ENCODE measurements at regions not wholly inside any gene's neighbourhood (a gene's known extent, or its start where the extent isn't known, plus 50 kb on each side); places are given as distances from the start of the nearest gene placed in this dataset.

- no peak for TF ChIP-seq SPI1 (IDR thresholded peaks at IDR 0.05; ENCODE audit: low read depth, low read length)
- TF ChIP-seq POLR2A (IDR thresholded peaks at IDR 0.05; ENCODE audit: low read depth, low read length) = no peak
- no peak for TF ChIP-seq TAF1 (IDR thresholded peaks at IDR 0.05; ENCODE audit: low read depth, low read length)
- no peak for TF ChIP-seq POU2F2 (IDR thresholded peaks at IDR 0.05; ENCODE audit: low read depth, low read length)
- FAIRE-seq = no peak
- no peak for DNase-seq (ENCODE audit: insufficient read length, low spot score)
Measured at GRCh38 chr7:35418716-35419390, 165.0 kb upstream of the TBX20 start.

DNA sequence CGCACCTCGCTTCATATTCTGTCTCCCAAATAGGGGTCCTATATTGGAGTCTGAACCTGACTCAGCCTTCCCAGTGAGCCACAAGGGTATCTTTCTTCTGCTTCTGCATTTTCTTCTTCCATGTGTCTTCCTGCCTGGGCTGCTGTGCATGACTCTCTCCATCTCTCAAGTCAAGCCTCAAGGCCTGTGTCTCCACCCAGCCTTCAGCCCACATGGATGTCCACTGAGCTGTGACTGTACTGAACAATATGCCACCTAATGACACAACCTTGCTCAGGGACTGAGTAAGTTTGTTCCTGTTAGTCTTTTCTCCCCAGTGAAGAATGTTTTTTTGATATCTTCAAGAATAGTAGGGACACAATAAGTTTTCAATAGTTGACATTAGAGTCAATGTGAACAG, 162.7 kb upstream of the TBX20 start:
- no peak for DNase-seq (ENCODE audit: insufficient read length, low spot score)
- FAIRE-seq = no peak
- no peak for TF ChIP-seq SPI1 (IDR thresholded peaks at IDR 0.05; ENCODE audit: low read depth, low read length)
- TF ChIP-seq PAX5 (IDR thresholded peaks at IDR 0.05; ENCODE audit: insufficient read depth, low read length, severe bottlenecking) = no peak
- TF ChIP-seq POU2F2 (IDR thresholded peaks at IDR 0.05; ENCODE audit: low read depth, low read length) = no peak
- TF ChIP-seq POLR2A (IDR thresholded peaks at IDR 0.05; ENCODE audit: low read depth, low read length) = no peak

DNA sequence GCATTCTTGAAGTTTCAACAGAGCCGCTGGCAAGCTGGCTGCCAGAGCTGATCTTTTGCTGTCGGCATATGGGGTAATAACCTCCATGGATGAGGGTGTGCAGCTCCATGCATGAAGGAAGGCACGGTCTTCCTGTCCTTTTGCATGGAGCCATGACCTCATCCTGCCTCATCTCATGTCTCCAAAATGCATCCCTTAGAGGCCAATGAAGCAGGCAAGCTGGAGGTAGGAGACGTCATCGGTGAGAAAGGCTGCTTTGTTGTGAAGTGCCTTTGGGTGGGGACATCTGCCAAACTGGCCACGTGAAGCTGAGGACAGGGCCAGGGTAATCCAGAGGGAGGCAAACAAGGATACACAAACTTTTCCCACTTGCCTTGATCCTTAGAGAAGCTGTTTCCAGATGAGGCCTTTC, 161.5 kb upstream of the TBX20 start:
- DNase-seq (ENCODE audit: insufficient read length, low spot score) = no peak
- no peak for FAIRE-seq
- no peak for TF ChIP-seq POLR2A (IDR thresholded peaks at IDR 0.05; ENCODE audit: low read depth, low read length)
- no peak for TF ChIP-seq POU2F2 (IDR thresholded peaks at IDR 0.05; ENCODE audit: low read depth, low read length)
- TF ChIP-seq SPI1 (IDR thresholded peaks at IDR 0.05; ENCODE audit: low read depth, low read length) = no peak
- TF ChIP-seq PAX5 (IDR thresholded peaks at IDR 0.05; ENCODE audit: insufficient read depth, low read length, severe bottlenecking) = no peak
- no peak for TF ChIP-seq POLR2AphosphoS5 (IDR thresholded peaks at IDR 0.05; ENCODE audit: low read depth, low read length)
- no peak for TF ChIP-seq TAF1 (IDR thresholded peaks at IDR 0.05; ENCODE audit: low read depth, low read length)

DNA sequence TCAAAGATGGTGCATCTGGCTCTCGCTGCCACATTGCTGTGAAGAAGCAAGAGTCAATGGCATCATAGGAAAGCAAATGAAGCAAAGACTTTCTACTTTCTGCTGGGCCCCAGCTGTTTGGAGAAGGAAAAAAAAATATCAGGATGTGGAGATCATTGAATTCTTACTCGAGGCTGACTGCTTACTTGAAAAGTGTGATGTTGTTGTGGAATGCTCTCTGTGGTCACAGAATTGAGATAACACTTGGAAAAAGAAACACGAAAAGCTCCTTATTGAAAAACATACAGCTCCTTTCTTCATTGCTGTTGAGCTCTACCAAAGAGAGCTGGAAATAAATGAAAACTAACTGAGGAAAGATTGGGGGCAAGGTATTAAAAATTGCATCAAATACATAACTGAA, 157.4 kb upstream of the TBX20 start:
- DNase-seq (ENCODE audit: insufficient read length, low spot score) (no peak), FAIRE-seq (no peak)
- TF ChIP-seq PAX5 (IDR thresholded peaks at IDR 0.05; ENCODE audit: insufficient read depth, low read length, severe bottlenecking) (no peak), POLR2A (IDR thresholded peaks at IDR 0.05; ENCODE audit: low read depth, low read length) (no peak), SPI1 (IDR thresholded peaks at IDR 0.05; ENCODE audit: low read depth, low read length) (no peak), POLR2AphosphoS5 (IDR thresholded peaks at IDR 0.05; ENCODE audit: low read depth, low read length) (no peak), TAF1 (IDR thresholded peaks at IDR 0.05; ENCODE audit: low read depth, low read length) (no peak), POU2F2 (IDR thresholded peaks at IDR 0.05; ENCODE audit: low read depth, low read length) (no peak)

DNA sequence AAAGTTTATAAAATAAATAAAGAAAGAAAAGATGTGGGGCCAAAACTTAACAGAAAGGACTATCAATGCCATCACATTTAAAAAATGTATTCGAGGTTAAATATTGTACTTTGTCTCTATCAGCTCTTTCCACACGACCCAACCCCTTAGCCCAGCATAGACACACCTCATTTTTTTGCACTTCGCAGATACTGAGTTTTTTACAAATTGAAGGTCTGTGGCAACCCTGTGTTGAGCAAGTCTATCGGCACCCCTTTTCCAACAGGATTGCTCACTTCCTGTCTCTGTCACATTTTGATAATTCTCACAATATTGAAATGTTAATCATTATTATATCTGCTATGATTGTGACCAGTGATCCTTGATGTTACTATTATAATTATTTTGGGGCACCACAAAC, 151.6 kb upstream of the TBX20 start:
- TF ChIP-seq POU2F2 (IDR thresholded peaks at IDR 0.05; ENCODE audit: low read depth, low read length) (no peak), PAX5 (IDR thresholded peaks at IDR 0.05; ENCODE audit: insufficient read depth, low read length, severe bottlenecking) (no peak), SPI1 (IDR thresholded peaks at IDR 0.05; ENCODE audit: low read depth, low read length) (no peak), POLR2A (IDR thresholded peaks at IDR 0.05; ENCODE audit: low read depth, low read length) (no peak), TAF1 (IDR thresholded peaks at IDR 0.05; ENCODE audit: low read depth, low read length) (no peak), POLR2AphosphoS5 (IDR thresholded peaks at IDR 0.05; ENCODE audit: low read depth, low read length) (no peak)
- DNase-seq (ENCODE audit: insufficient read length, low spot score) (no peak), FAIRE-seq (no peak)

GRCh38 chr7:35401217-35401879, 147.4 kb upstream of the TBX20 start:
- TF ChIP-seq POLR2A (IDR thresholded peaks at IDR 0.05; ENCODE audit: low read depth, low read length) (no peak), SPI1 (IDR thresholded peaks at IDR 0.05; ENCODE audit: low read depth, low read length) (no peak), POU2F2 (IDR thresholded peaks at IDR 0.05; ENCODE audit: low read depth, low read length) (no peak), POLR2AphosphoS5 (IDR thresholded peaks at IDR 0.05; ENCODE audit: low read depth, low read length) (no peak), TAF1 (IDR thresholded peaks at IDR 0.05; ENCODE audit: low read depth, low read length) (no peak), PAX5 (IDR thresholded peaks at IDR 0.05; ENCODE audit: insufficient read depth, low read length, severe bottlenecking) (no peak)
- FAIRE-seq (no peak), DNase-seq (ENCODE audit: insufficient read length, low spot score) (no peak)

GRCh38 chr7:35399840-35400239, 145.9 kb upstream of the TBX20 start:
- FAIRE-seq = no peak

GRCh38 chr7:35399216-35399615, 145.3 kb upstream of the TBX20 start:
- FAIRE-seq = no peak

More at GRCh38 chr7:35399840-35400239, 145.9 kb upstream of the TBX20 start:
- TF ChIP-seq PAX5 (IDR thresholded peaks at IDR 0.05; ENCODE audit: insufficient read depth, low read length, severe bottlenecking) (no peak), SPI1 (IDR thresholded peaks at IDR 0.05; ENCODE audit: low read depth, low read length) (no peak), POLR2AphosphoS5 (IDR thresholded peaks at IDR 0.05; ENCODE audit: low read depth, low read length) (no peak), POU2F2 (IDR thresholded peaks at IDR 0.05; ENCODE audit: low read depth, low read length) (no peak), POLR2A (IDR thresholded peaks at IDR 0.05; ENCODE audit: low read depth, low read length) (no peak), TAF1 (IDR thresholded peaks at IDR 0.05; ENCODE audit: low read depth, low read length) (no peak)
- DNase-seq (ENCODE audit: insufficient read length, low spot score) = no peak

GRCh38 chr7:35398518-35398917, 144.6 kb upstream of the TBX20 start:
- DNase-seq (ENCODE audit: insufficient read length, low spot score) = no peak
- TF ChIP-seq SPI1 (IDR thresholded peaks at IDR 0.05; ENCODE audit: low read depth, low read length) (no peak), TAF1 (IDR thresholded peaks at IDR 0.05; ENCODE audit: low read depth, low read length) (no peak), POU2F2 (IDR thresholded peaks at IDR 0.05; ENCODE audit: low read depth, low read length) (no peak), POLR2AphosphoS5 (IDR thresholded peaks at IDR 0.05; ENCODE audit: low read depth, low read length) (no peak), POLR2A (IDR thresholded peaks at IDR 0.05; ENCODE audit: low read depth, low read length) (no peak), PAX5 (IDR thresholded peaks at IDR 0.05; ENCODE audit: insufficient read depth, low read length, severe bottlenecking) (no peak)
- FAIRE-seq = no peak

More at GRCh38 chr7:35399216-35399615, 145.3 kb upstream of the TBX20 start:
- TF ChIP-seq POU2F2 (IDR thresholded peaks at IDR 0.05; ENCODE audit: low read depth, low read length) (no peak), TAF1 (IDR thresholded peaks at IDR 0.05; ENCODE audit: low read depth, low read length) (no peak), SPI1 (IDR thresholded peaks at IDR 0.05; ENCODE audit: low read depth, low read length) (no peak), POLR2AphosphoS5 (IDR thresholded peaks at IDR 0.05; ENCODE audit: low read depth, low read length) (no peak), PAX5 (IDR thresholded peaks at IDR 0.05; ENCODE audit: insufficient read depth, low read length, severe bottlenecking) (no peak)
- no peak for DNase-seq (ENCODE audit: insufficient read length, low spot score)

All from GM12891 (cell line).